Heart right ventricle (tissue), 16 donors: ENCODE measurements at regions not wholly inside any gene's neighbourhood (a gene's known extent, or its start where the extent isn't known, plus 50 kb on each side); places are given as distances from the start of the nearest gene placed in this dataset.

Source experiments
- ATAC-seq, 8 donors: fragments of 200-7000 bp; cut with Tn5 transposase; one replicate each; pipeline ENCODE4 v1.9.1; 2020; ENCODE audit warnings: mild to moderate bottlenecking in 8 of 8, moderate library complexity in 8 of 8, moderate number of reproducible peaks in 1 of 8
- DNase-seq, 2 donors: peaks; one replicate each; pipeline ENCODE4 v3.0.0-alpha.2; 2020
- H3K27ac ChIP-seq, 10 donors: fragments of 200-600 bp; sonication (generic) in 2 of 10; one replicate each; pipeline versions ENCODE4 v1.5.0 to v1.8.0; 2020 to 2022; ENCODE audit warnings: mild to moderate bottlenecking in 3 of 10
- H3K27me3 ChIP-seq, 7 donors: fragments of 200-600 bp; one replicate each; pipeline ENCODE4 v1.8.0; 2021 to 2022; ENCODE audit warnings: mild to moderate bottlenecking in 2 of 7
- H3K36me3 ChIP-seq, 9 donors: fragments of 200-600 bp; sonication (generic) in 1 of 9; one replicate each; pipeline versions ENCODE4 v1.5.0 to v1.8.0; 2020 to 2022; ENCODE audit warnings: mild to moderate bottlenecking in 2 of 9
- H3K4me1 ChIP-seq, 9 donors: fragments of 200-600 bp; sonication (generic) in 1 of 9; one replicate each; pipeline versions ENCODE4 v1.5.0 to v1.8.0; 2020 to 2022; ENCODE audit warnings: mild to moderate bottlenecking in 4 of 9
- H3K4me3 ChIP-seq, 10 donors: fragments of 200-600 bp; sonication (generic) in 2 of 10; one replicate each; pipeline versions ENCODE4 v1.5.0 to v1.8.0; 2020 to 2022; ENCODE audit warnings: mild to moderate bottlenecking in 7 of 10, moderate library complexity in 2 of 10
- H3K9me3 ChIP-seq, 11 donors: fragments of 200-600 bp in 10 of 11; sonication (generic) in 2 of 11; one replicate each; pipeline versions ENCODE4 v1.5.0 to v1.8.0; 2013 to 2022; ENCODE audit warnings: mild to moderate bottlenecking in 2 of 11, control low read depth in 1 of 11, moderate library complexity in 1 of 11
- CTCF ChIP-seq, 9 donors: fragments of 200-600 bp; sonication (generic) in 2 of 9; IDR thresholded peaks; one replicate each; pipeline versions ENCODE4 v1.5.0 to v1.8.0; 2021 to 2022; ENCODE audit warnings: antibody characterized with exemption in 9 of 9, mild to moderate bottlenecking in 5 of 9, moderate library complexity in 1 of 9
- WGBS, 2 donors: extraction: QIAGEN DNeasy Blood & Tissue Kit; methylation state at CpG; one replicate each; pipeline ENCODE4 v1.1.7; 2013; ENCODE audit warnings: inconsistent platforms in 1 of 2; 5-methylcytosine and 5-hydroxymethylcytosine counted together
- intact Hi-C, 10 donors: fragments of 100-400 bp; cut with DNase I; formaldehyde crosslinking; loops; one replicate each; pipeline versions ENCODE4 v1.11.1 to v1.14.2; 2022
- donor health status: Arrhythmogenic right ventricular cardiomyopathy.
- donor health status: ischemic (EF 13 %, LVEDD 7.1; RV severe dilation, severe dysfunction).
- donor health status: healthy with polysubstance abuse.
- donor health status: DM: no; HTN: yes; CAD: no.
- donor health status: DM: no; HTN: no; CAD: no.
- donor health status: ischemic (EF 25% LVEDD 6.9; RV normal size, moderate dysfunction).
- donor health status: ischemic (EF 25% LVEDD 5.7; RV mildly dilated, moderate dysfunction).
- donor health status: healthy.
- donor health status: DM: yes; HTN: yes; CAD: no.
- donor health status: Ischemic cardiomyopathy.
- donor health status: ischemic (EF 35%, LVEDD 5.7; RV mildly dilated, moderate dysfunction).
- donor health status: nonischemic (EF 11% LVEDD 7.7; RV severe dilation, severe dysfunction).
- donor health status: DM: yes; HTN: yes; CAD: no.
- donor health status: PGD.
- donor health status: ischemic (EF 29% LVEDD 5.4; RV normal size, mild dysfunction).
- donor health status: nonischemic (EF 23%, LVEDD 6.1; RV moderate dilation, normal function).

- no peak for TF ChIP-seq CTCF (IDR thresholded peaks at IDR 0.05)
- H3K27ac ChIP-seq, result no peak overlapping the region
- H3K4me1 ChIP-seq, result no peaks in the 10 kb centered on the region
- intact Hi-C loops, result no loop called here
- peaks cover 0 to 38% (median 6%) of the 10 kb centered on the region in 11 donors for H3K9me3 ChIP-seq
- no peaks in the 10 kb centered on the region for H3K36me3 ChIP-seq
- ATAC-seq, result no peak
- 97 to 98% methylated on average over 1 of the region's 1 CpG for WGBS, 2 donors
- no peak for DNase-seq
- H3K27me3 ChIP-seq, result no peaks in the 10 kb centered on the region
- no peak overlapping the region for H3K4me3 ChIP-seq
These were observed 165.0 kb downstream of the SUCNR1 start for GRCh38 chr3:152038490-152038889.

DNA sequence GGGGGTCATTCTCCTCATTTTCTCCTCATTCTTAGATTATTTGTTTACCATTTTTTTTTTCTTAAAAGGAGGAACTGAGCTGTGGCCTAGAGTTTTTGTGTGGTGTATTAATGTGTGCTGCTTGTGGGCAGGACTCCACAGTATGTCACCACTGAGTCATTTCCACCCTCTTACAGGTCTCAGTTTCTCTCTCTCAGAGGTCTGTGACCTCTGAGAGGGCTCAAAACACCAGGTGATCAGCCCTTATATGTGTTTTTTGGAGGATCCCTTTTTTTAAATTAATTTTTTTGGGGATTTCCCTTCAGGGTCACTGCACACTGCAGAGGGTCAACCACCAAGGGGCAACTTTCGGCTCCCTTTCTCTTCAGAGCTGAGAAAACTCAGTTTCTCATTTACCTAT, 166.4 kb downstream of the SUCNR1 start:
- Histone ChIP-seq H3K4me3 (no peak overlapping the region), H3K9me3 (peaks cover 0 to 36% (median 6%) of the 10 kb centered on the region in 11 donors), H3K27me3 (no peaks in the 10 kb centered on the region), H3K36me3 (no peaks in the 10 kb centered on the region), H3K27ac (no peak overlapping the region), H3K4me1 (no peaks in the 10 kb centered on the region)
- intact Hi-C loops, result no loop called here
- TF ChIP-seq CTCF (IDR thresholded peaks at IDR 0.05), result no peak
- ATAC-seq, result no peak
- 89 to 96% methylated on average over 1 of the region's 1 CpG for WGBS, 2 donors
- no peak for DNase-seq

DNA sequence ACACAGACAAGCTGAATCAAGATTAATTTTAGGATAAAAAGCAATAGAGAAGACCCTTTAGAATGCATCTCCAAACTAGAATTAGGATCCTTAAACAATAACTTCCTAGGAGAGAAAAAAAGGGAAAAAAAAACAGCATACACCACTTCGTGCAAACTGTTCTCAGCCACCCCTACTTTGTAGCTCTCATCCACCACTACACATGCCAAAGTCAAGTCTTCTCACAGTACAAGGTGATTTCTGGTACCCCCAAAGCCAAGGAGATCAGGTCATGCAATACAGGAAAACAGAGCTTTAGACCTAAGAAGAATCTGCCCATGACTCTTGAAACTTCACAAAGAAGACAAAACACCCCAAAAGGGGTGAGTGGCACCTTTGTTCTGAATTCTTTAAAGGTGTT, 166.9 kb downstream of the SUCNR1 start:
- TF ChIP-seq CTCF (IDR thresholded peaks at IDR 0.05), result no peak
- Histone ChIP-seq H3K4me3 (no peak overlapping the region), H3K4me1 (no peaks in the 10 kb centered on the region), H3K36me3 (no peaks in the 10 kb centered on the region), H3K9me3 (peaks cover 0 to 35% (median 6%) of the 10 kb centered on the region in 11 donors), H3K27me3 (no peaks in the 10 kb centered on the region), H3K27ac (no peak overlapping the region)
- intact Hi-C loops, result no loop called here
- WGBS, 2 donors, result 62 to 76% methylated on average over 1 of the region's 1 CpG
- no peak for DNase-seq
- ATAC-seq, result no peak

- ATAC-seq (no peak), DNase-seq (no peak)
- 72 to 76% methylated on average over 3 of the region's 3 CpGs for WGBS, 2 donors
- Histone ChIP-seq H3K4me3 (no peak overlapping the region), H3K36me3 (no peaks in the 10 kb centered on the region), H3K27ac (no peak overlapping the region), H3K9me3 (peaks cover 0 to 3% (median 0%) of the 10 kb centered on the region in 11 donors), H3K4me1 (peaks cover 0 to 16% (median 3%) of the 10 kb centered on the region in 9 donors), H3K27me3 (no peaks in the 10 kb centered on the region)
- intact Hi-C loops, result no loop called here
- TF ChIP-seq CTCF (IDR thresholded peaks at IDR 0.05), result no peak
These were observed 170.2 kb downstream of the SUCNR1 start for GRCh38 chr3:152043620-152044019.
